ENCODE measurements at regions not wholly inside any gene's neighbourhood (a gene's known extent, or its start where the extent isn't known, plus 50 kb on each side); places are given as distances from the start of the nearest gene placed in this dataset.

GRCh38 chr1:234745844-234746797, 136.1 kb upstream of the IRF2BP2 start:
- in situ Hi-C loops (cut with HindIII; ENCODE audit: low sequenced_read_pairs), result no loop called here
- no peak overlapping the region for H3K4me3 ChIP-seq (ENCODE audit: low read depth, low read length)
- no peak for TF ChIP-seq CTCF (IDR thresholded peaks at IDR 0.05; ENCODE audit: low read depth, low read length, missing control alignments)
- no peak for DNase-seq (ENCODE audit: low read depth)

- in situ Hi-C loops (cut with HindIII; ENCODE audit: low sequenced_read_pairs), result no loop called here
- H3K4me3 ChIP-seq (ENCODE audit: low read depth, low read length), result no peak overlapping the region
- no peak for TF ChIP-seq CTCF (IDR thresholded peaks at IDR 0.05; ENCODE audit: low read depth, low read length, missing control alignments)
- no peak for DNase-seq (ENCODE audit: low read depth)
Observed at GRCh38 chr1:234745276-234745675, 135.3 kb upstream of the IRF2BP2 start.

- no peak overlapping the region for H3K4me3 ChIP-seq (ENCODE audit: low read depth, low read length)
- in situ Hi-C loops (cut with HindIII; ENCODE audit: low sequenced_read_pairs), result loop anchor here (5.0 kb wide), 1 partner anchor 93 kb away; no protein-coding TSS in a partner anchor
- TF ChIP-seq CTCF (IDR thresholded peaks at IDR 0.05; ENCODE audit: low read depth, low read length, missing control alignments), result peak; percentile 3
- peak; percentile 91 for DNase-seq (ENCODE audit: low read depth)
Observed at GRCh38 chr1:234743791-234744611, 134.0 kb upstream of the IRF2BP2 start.

- no peak for TF ChIP-seq CTCF (IDR thresholded peaks at IDR 0.05; ENCODE audit: low read depth, low read length, missing control alignments)
- in situ Hi-C loops (cut with HindIII; ENCODE audit: low sequenced_read_pairs), result loop anchor here (5.0 kb wide), 1 partner anchor 95 kb away; no protein-coding TSS in a partner anchor
- DNase-seq (ENCODE audit: low read depth), result no peak
- H3K4me3 ChIP-seq (ENCODE audit: low read depth, low read length), result no peak overlapping the region
Observed at GRCh38 chr1:234742622-234743021, 132.6 kb upstream of the IRF2BP2 start.

- in situ Hi-C loops (cut with HindIII; ENCODE audit: low sequenced_read_pairs), result loop anchor here (5.0 to 10.0 kb wide), 2 partner anchors 219 to 253 kb away; no protein-coding TSS in a partner anchor
- H3K4me3 ChIP-seq (ENCODE audit: low read depth, low read length), result no peak overlapping the region
- TF ChIP-seq CTCF (IDR thresholded peaks at IDR 0.05; ENCODE audit: low read depth, low read length, missing control alignments), result no peak
- no peak for DNase-seq (ENCODE audit: low read depth)
Observed at GRCh38 chr1:234737967-234738314, 128.0 kb upstream of the IRF2BP2 start.

GRCh38 chr1:234735916-234736315, 125.9 kb upstream of the IRF2BP2 start:
- H3K4me3 ChIP-seq (ENCODE audit: low read depth, low read length), result no peak overlapping the region
- no peak for TF ChIP-seq CTCF (IDR thresholded peaks at IDR 0.05; ENCODE audit: low read depth, low read length, missing control alignments)
- in situ Hi-C loops (cut with HindIII; ENCODE audit: low sequenced_read_pairs), result loop anchor here (5.0 to 10.0 kb wide), 2 partner anchors 221 to 251 kb away; no protein-coding TSS in a partner anchor
- no peak for DNase-seq (ENCODE audit: low read depth)

Measured in astrocyte of the cerebellum (primary cell).